ENCODE measurements at regions not wholly inside any gene's neighbourhood (a gene's known extent, or its start where the extent isn't known, plus 50 kb on each side); places are given as distances from the start of the nearest gene placed in this dataset.

DNA sequence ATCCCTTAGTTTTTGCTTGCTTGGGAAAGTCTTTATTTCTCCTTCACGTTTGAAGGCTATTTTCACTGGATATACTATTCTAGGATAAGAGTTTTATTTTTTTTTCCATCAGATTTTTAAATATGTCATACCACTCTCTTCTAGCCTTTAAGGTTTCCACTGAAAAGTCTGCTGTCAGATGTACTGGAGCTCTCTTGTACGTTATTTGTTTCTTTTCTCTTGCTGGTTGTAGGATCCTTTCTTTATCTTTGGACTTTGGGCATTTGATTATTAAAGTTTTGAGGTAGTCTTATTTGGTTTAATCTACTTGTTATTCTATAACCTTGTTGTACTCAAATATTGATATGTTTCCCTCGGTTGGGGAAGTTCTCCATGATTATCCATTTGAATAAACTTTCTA lies 848.4 kb upstream of the COX7C start:
- Histone ChIP-seq H3K4me1 (ENCODE audit: insufficient read depth, low read length) (no peaks in the 10 kb centered on the region), H3K9ac (ENCODE audit: low read depth, low read length) (no peak overlapping the region), H3K9me3 (ENCODE audit: insufficient read depth, low read depth, low read length) (peaks cover 15% of the 10 kb centered on the region), H3K36me3 (ENCODE audit: insufficient read depth, low read depth, low read length) (no peaks in the 10 kb centered on the region), H3K4me3 (ENCODE audit: low read length) (no peak overlapping the region), H3K27me3 (ENCODE audit: insufficient read depth, low read length) (no peaks in the 10 kb centered on the region), H3K27ac (ENCODE audit: low read length) (no peak overlapping the region)

- no peaks in the 10 kb centered on the region for H3K36me3 ChIP-seq (ENCODE audit: insufficient read depth, low read depth, low read length)
- H3K27ac ChIP-seq (ENCODE audit: low read length), result no peak overlapping the region
- H3K9ac ChIP-seq (ENCODE audit: low read depth, low read length), result no peak overlapping the region
- no peak overlapping the region for H3K4me3 ChIP-seq (ENCODE audit: low read length)
- no peaks in the 10 kb centered on the region for H3K4me1 ChIP-seq (ENCODE audit: insufficient read depth, low read length)
- H3K27me3 ChIP-seq (ENCODE audit: insufficient read depth, low read length), result no peaks in the 10 kb centered on the region
- H3K9me3 ChIP-seq (ENCODE audit: insufficient read depth, low read depth, low read length), result no peaks in the 10 kb centered on the region
Observed at GRCh38 chr5:85784746-85785145, 833.0 kb upstream of the COX7C start.

DNA sequence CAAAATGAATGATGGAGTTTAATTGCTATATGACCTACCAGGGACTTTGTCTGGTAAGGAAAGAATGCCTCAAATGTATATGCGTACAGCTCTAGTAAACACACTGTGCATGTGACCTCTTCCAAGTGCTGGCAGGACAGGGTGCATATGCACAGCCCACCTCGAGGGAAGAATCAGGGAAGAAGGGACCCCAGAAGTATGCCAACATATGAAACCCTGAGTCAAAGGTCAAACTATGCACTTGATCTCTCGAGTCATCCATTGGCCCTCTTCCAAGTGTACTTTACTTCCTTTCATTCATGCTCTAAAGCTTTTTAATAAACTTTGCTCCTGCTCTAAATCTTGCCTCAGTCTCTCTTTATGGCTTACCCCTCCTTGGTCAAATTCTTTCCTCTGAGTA lies 804.6 kb upstream of the COX7C start:
- no peak overlapping the region for H3K4me3 ChIP-seq (ENCODE audit: low read length)
- H3K27me3 ChIP-seq (ENCODE audit: insufficient read depth, low read length), result no peaks in the 10 kb centered on the region
- H3K9me3 ChIP-seq (ENCODE audit: insufficient read depth, low read depth, low read length), result no peaks in the 10 kb centered on the region
- H3K9ac ChIP-seq (ENCODE audit: low read depth, low read length), result no peak overlapping the region
- H3K4me1 ChIP-seq (ENCODE audit: insufficient read depth, low read length), result peaks cover 8% of the 10 kb centered on the region; the same call in 1 of the 2 replicates
- H3K27ac ChIP-seq (ENCODE audit: low read length), result no peak overlapping the region
- H3K36me3 ChIP-seq (ENCODE audit: insufficient read depth, low read depth, low read length), result no peaks in the 10 kb centered on the region; the same call in 1 of the 2 replicates

- Histone ChIP-seq H3K4me1 (ENCODE audit: insufficient read depth, low read length) (peaks cover 8% of the 10 kb centered on the region; the same call in 1 of the 2 replicates), H3K9ac (ENCODE audit: low read depth, low read length) (no peak overlapping the region), H3K27me3 (ENCODE audit: insufficient read depth, low read length) (no peaks in the 10 kb centered on the region), H3K9me3 (ENCODE audit: insufficient read depth, low read depth, low read length) (no peaks in the 10 kb centered on the region), H3K27ac (ENCODE audit: low read length) (no peak overlapping the region), H3K36me3 (ENCODE audit: insufficient read depth, low read depth, low read length) (no peaks in the 10 kb centered on the region; the same call in 1 of the 2 replicates), H3K4me3 (ENCODE audit: low read length) (peak overlapping the region; percentile 21; the same call in 1 of the 2 replicates)
Observed at GRCh38 chr5:85814596-85814995, 803.1 kb upstream of the COX7C start.

DNA sequence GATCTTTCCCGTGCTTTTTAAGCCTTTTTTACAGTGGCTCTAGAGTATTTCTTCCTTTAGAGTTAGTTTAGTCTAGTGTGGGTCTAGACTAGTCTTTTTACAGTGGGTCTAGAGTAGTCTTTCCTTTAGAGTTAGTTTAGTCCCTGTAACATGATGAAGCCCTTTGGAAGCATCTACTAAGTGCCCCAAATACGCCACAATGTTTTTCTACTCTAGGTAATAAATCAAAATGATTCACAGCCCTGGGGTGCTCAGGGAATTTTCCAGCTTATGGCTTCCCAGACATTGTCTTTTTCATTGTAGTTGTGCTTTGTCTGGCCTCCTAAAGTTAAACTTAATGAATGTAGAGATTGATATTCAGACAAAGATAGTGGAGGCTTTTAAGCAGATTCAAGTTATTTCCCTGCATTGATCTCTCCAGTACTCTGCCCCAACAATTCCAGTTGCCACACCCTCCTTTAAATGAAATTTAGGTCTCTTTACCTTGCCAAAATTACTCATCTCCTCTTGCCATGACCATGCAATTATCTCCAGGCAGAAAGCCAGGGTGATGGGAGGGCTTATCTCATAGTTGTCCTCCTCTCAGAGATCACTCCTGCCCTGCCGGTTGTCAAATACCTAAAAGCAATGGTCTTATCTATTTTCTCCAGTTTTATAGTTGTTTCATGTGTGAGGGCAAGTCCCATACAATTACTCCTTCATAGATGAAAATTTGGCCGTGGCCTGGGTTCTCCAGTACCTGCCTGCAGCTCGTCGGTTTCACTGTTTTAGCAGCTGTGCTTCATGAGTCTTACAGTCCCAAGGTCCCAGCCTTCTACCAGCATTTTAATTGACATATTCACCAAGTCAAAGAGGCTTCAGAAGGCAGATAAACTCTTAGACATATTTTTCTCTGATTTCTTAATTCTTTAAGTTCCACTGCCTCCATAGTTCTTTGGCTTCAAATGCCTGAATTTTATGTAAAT lies 794.0 kb upstream of the COX7C start:
- no peak overlapping the region for H3K9ac ChIP-seq (ENCODE audit: low read depth, low read length)
- no peak overlapping the region for H3K27ac ChIP-seq (ENCODE audit: low read length)
- no peaks in the 10 kb centered on the region for H3K36me3 ChIP-seq (ENCODE audit: insufficient read depth, low read depth, low read length)
- H3K4me1 ChIP-seq (ENCODE audit: insufficient read depth, low read length), result no peaks in the 10 kb centered on the region
- no peaks in the 10 kb centered on the region for H3K9me3 ChIP-seq (ENCODE audit: insufficient read depth, low read depth, low read length)
- H3K27me3 ChIP-seq (ENCODE audit: insufficient read depth, low read length), result no peaks in the 10 kb centered on the region
- H3K4me3 ChIP-seq (ENCODE audit: low read length), result no peak overlapping the region

DNA sequence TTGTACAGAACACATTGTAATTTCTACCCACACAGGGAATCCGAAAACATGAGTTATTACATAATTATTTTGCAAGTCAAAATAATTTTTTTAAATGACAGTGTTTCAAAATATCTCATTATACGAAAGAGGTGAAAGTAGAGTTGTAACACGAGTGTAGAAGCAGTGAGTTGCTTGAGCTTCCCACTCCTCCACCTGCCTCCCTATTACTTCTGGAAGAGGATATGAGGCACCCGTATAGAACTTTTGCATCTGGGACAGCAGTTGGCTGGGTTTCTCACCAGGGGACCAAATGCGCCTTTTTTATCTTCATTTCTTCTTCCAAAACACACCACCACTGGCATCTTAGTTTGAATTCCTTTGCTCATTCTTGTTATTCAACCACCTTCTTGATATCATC lies 779.0 kb upstream of the COX7C start:
- Histone ChIP-seq H3K4me1 (ENCODE audit: insufficient read depth, low read length) (no peaks in the 10 kb centered on the region; the same call in 1 of the 2 replicates), H3K9me3 (ENCODE audit: insufficient read depth, low read depth, low read length) (no peaks in the 10 kb centered on the region)

DNA sequence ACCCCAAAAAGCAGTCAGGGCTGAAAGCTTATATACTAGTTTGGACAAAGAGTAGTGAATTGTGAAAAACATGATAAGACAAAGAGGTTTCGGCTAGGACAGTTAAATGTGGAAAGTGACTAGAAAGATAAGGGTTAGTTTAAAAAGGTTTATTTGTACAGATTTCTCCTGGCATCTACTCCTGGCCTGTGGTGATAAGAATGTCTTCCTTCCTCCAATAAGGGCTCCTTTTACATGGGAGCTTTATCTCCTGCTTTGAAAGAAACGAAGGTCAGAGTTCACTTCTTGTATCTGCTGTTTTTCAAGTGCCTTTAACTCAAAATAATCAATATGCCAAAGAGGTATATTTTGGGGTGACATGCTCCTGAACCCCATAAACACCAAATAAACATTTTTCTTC lies 776.1 kb upstream of the COX7C start:
- no peak overlapping the region for H3K9ac ChIP-seq (ENCODE audit: low read depth, low read length)
- no peak overlapping the region for H3K27ac ChIP-seq (ENCODE audit: low read length)
- no peaks in the 10 kb centered on the region for H3K27me3 ChIP-seq (ENCODE audit: insufficient read depth, low read length)
- no peaks in the 10 kb centered on the region for H3K36me3 ChIP-seq (ENCODE audit: insufficient read depth, low read depth, low read length)
- H3K4me3 ChIP-seq (ENCODE audit: low read length), result no peak overlapping the region
- no peaks in the 10 kb centered on the region; the same call in 1 of the 2 replicates for H3K4me1 ChIP-seq (ENCODE audit: insufficient read depth, low read length)
- H3K9me3 ChIP-seq (ENCODE audit: insufficient read depth, low read depth, low read length), result no peaks in the 10 kb centered on the region

More for the DNA sequence above, 779.0 kb upstream of the COX7C start:
- Histone ChIP-seq H3K27me3 (ENCODE audit: insufficient read depth, low read length) (no peaks in the 10 kb centered on the region), H3K36me3 (ENCODE audit: insufficient read depth, low read depth, low read length) (no peaks in the 10 kb centered on the region), H3K27ac (ENCODE audit: low read length) (no peak overlapping the region), H3K4me3 (ENCODE audit: low read length) (no peak overlapping the region), H3K9ac (ENCODE audit: low read depth, low read length) (no peak overlapping the region)

DNA sequence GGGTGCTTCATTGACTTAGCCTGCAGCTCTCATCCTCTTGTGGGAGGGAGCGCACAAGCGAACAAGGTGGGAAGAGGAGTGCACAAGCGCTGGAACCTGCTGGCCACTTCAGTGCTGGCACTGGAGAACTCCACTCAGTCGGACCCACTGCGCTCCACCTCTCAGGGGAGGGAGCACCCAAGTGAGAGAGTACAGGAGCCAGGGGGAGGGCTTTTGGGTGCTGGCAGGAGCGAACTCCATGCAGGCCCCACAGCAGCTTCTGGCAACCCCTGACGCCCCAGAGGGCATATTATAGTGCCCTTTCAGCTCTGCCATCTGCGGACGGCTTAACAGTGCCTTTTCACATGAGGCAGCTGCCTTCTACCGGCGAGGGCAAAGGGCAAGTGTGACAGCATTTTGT lies 774.2 kb upstream of the COX7C start:
- H3K36me3 ChIP-seq (ENCODE audit: insufficient read depth, low read depth, low read length), result no peaks in the 10 kb centered on the region
- no peak overlapping the region for H3K9ac ChIP-seq (ENCODE audit: low read depth, low read length)
- H3K4me3 ChIP-seq (ENCODE audit: low read length), result no peak overlapping the region
- no peaks in the 10 kb centered on the region for H3K9me3 ChIP-seq (ENCODE audit: insufficient read depth, low read depth, low read length)
- H3K4me1 ChIP-seq (ENCODE audit: insufficient read depth, low read length), result no peaks in the 10 kb centered on the region; the same call in 1 of the 2 replicates
- no peak overlapping the region for H3K27ac ChIP-seq (ENCODE audit: low read length)
- H3K27me3 ChIP-seq (ENCODE audit: insufficient read depth, low read length), result no peaks in the 10 kb centered on the region

DNA sequence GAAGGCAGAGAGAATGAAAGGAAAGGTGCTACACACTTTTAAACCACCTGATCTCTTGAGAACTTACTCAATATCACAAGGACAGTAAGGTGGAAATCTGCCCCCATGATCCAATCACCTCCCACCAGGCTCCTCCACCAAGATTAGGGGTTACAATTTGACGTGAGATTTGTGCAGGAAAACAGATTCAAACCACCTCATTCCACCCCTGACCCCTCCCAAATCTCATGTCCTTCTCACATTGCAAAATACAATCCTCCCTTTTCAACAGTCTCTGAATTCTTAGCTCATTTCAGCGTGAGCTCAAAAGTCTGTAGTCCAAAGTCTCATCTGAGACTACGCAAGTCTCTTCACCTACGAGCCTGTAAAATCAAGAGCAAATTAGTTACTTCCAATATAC lies 768.3 kb upstream of the COX7C start:
- Histone ChIP-seq H3K4me1 (ENCODE audit: insufficient read depth, low read length) (no peaks in the 10 kb centered on the region), H3K4me3 (ENCODE audit: low read length) (no peak overlapping the region), H3K27ac (ENCODE audit: low read length) (no peak overlapping the region), H3K9ac (ENCODE audit: low read depth, low read length) (no peak overlapping the region), H3K9me3 (ENCODE audit: insufficient read depth, low read depth, low read length) (peaks cover 7% of the 10 kb centered on the region; the same call in 1 of the 2 replicates), H3K36me3 (ENCODE audit: insufficient read depth, low read depth, low read length) (no peaks in the 10 kb centered on the region), H3K27me3 (ENCODE audit: insufficient read depth, low read length) (no peaks in the 10 kb centered on the region)

DNA sequence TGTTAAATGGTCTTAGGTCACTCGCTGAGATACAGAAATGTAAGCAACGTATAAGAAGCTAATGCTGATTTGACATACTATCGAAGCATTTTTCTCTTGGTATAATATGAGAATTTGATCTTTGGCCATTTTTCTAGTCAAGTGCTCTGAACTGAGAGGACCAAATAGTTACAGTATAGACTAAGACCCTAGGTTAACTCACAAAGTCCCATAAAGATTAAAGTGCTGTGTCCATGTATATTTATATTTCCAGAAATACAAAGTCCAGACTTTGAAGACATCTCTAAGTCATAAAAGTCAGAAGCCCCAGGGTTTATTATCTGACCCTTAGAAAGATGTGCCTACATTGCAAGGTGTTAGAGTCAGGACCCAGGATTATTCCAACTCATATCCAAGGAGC lies 752.4 kb upstream of the COX7C start:
- Histone ChIP-seq H3K9me3 (ENCODE audit: insufficient read depth, low read depth, low read length) (0 out of 2 replicates have a peak, but pooled peaks cover 4% of the 10 kb centered on the region), H3K9ac (ENCODE audit: low read depth, low read length) (no peak overlapping the region), H3K27ac (ENCODE audit: low read length) (no peak overlapping the region), H3K4me1 (ENCODE audit: insufficient read depth, low read length) (no peaks in the 10 kb centered on the region), H3K4me3 (ENCODE audit: low read length) (no peak overlapping the region), H3K27me3 (ENCODE audit: insufficient read depth, low read length) (no peaks in the 10 kb centered on the region), H3K36me3 (ENCODE audit: insufficient read depth, low read depth, low read length) (no peaks in the 10 kb centered on the region)

DNA sequence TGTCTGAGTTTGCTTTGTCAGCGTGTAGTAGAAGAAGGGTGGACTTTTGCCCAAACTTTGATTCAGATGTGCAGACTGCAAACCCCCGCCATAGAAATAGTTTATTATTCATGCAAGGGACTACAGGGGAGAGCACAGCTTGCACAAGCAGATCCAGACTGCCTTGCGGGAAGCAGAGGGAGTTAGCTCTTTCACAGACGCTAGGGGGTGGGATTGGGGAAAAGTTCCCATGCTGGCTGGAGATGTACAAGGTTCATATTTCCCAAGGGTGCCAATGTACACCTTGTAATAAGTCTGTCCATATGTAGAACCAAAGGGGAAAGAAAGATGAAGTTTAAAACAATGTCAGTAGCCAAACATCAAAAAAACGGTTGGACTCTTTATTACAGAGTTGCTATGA lies 749.7 kb upstream of the COX7C start:
- Histone ChIP-seq H3K4me3 (ENCODE audit: low read length) (no peak overlapping the region), H3K4me1 (ENCODE audit: insufficient read depth, low read length) (no peaks in the 10 kb centered on the region), H3K9ac (ENCODE audit: low read depth, low read length) (no peak overlapping the region), H3K36me3 (ENCODE audit: insufficient read depth, low read depth, low read length) (no peaks in the 10 kb centered on the region), H3K9me3 (ENCODE audit: insufficient read depth, low read depth, low read length) (0 out of 2 replicates have a peak, but pooled peaks cover 4% of the 10 kb centered on the region), H3K27me3 (ENCODE audit: insufficient read depth, low read length) (no peaks in the 10 kb centered on the region), H3K27ac (ENCODE audit: low read length) (no peak overlapping the region)

DNA sequence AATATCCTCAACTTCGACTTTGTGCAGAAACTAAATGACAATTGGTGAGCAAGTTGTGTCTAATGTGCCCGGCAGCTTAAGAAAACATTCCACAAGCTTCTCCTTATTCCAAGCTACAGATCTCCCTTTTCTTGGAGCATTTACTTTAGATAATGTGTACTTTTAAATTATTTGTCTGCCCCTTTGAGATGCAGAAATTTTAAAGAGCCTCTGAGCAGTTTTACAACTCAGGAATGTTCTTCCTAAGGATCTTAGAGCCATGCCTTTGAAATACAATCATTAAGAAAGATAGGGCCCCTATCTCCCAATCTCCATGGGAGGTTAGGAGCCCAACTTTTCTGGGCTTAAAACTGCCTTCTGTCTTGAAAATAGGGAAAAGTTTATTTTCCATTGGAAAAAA lies 723.7 kb upstream of the COX7C start:
- H3K9ac ChIP-seq (ENCODE audit: low read depth, low read length), result no peak overlapping the region
- no peak overlapping the region; the same call in 1 of the 2 replicates for H3K4me3 ChIP-seq (ENCODE audit: low read length)
- H3K27me3 ChIP-seq (ENCODE audit: insufficient read depth, low read length), result peaks cover 34% of the 10 kb centered on the region

More for the DNA sequence above, 723.7 kb upstream of the COX7C start:
- H3K27ac ChIP-seq (ENCODE audit: low read length), result no peak overlapping the region
- H3K36me3 ChIP-seq (ENCODE audit: insufficient read depth, low read depth, low read length), result no peaks in the 10 kb centered on the region
- H3K9me3 ChIP-seq (ENCODE audit: insufficient read depth, low read depth, low read length), result no peaks in the 10 kb centered on the region
- peaks cover 22% of the 10 kb centered on the region; the same call in 1 of the 2 replicates for H3K4me1 ChIP-seq (ENCODE audit: insufficient read depth, low read length)
